ENCODE measurements at regions not wholly inside any gene's neighbourhood (a gene's known extent, or its start where the extent isn't known, plus 50 kb on each side); places are given as distances from the start of the nearest gene placed in this dataset.

DNA sequence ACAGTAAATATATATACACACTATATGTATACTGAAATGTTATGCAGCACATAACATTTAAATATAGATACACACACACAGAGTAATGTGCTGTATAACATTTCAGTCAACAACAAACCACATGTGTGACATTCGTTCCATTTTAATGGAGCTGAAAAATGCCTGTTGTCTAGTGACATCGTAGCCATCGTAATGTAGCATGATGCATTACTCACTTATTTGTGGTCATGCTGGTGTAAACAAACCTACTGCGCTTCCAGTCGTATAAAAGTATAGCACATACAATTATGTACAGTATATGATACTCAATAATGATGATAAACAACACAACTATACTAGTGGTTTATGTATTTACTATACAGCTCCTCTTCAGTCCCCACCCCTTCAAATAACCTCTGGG lies 119.0 kb upstream of the SLC38A4 start:
- TF ChIP-seq POLR2A (IDR thresholded peaks at IDR 0.05) (no peak), POLR2AphosphoS5 (IDR thresholded peaks at IDR 0.05) (no peak), EP300 (IDR thresholded peaks at IDR 0.05) (no peak)
- TF ChIP-seq, protein P1, sequence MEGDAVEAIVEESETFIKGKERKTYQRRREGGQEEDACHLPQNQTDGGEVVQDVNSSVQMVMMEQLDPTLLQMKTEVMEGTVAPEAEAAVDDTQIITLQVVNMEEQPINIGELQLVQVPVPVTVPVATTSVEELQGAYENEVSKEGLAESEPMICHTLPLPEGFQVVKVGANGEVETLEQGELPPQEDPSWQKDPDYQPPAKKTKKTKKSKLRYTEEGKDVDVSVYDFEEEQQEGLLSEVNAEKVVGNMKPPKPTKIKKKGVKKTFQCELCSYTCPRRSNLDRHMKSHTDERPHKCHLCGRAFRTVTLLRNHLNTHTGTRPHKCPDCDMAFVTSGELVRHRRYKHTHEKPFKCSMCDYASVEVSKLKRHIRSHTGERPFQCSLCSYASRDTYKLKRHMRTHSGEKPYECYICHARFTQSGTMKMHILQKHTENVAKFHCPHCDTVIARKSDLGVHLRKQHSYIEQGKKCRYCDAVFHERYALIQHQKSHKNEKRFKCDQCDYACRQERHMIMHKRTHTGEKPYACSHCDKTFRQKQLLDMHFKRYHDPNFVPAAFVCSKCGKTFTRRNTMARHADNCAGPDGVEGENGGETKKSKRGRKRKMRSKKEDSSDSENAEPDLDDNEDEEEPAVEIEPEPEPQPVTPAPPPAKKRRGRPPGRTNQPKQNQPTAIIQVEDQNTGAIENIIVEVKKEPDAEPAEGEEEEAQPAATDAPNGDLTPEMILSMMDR (IDR thresholded peaks at IDR 0.05), result no peak
